ENCODE measurements at regions not wholly inside any gene's neighbourhood (a gene's known extent, or its start where the extent isn't known, plus 50 kb on each side); places are given as distances from the start of the nearest gene placed in this dataset.

- TF ChIP-seq EGR1 (IDR thresholded peaks at IDR 0.05; ENCODE audit: borderline replicate concordance, low read depth, low read length) (no peak), SIRT6 (IDR thresholded peaks at IDR 0.05; ENCODE audit: low read length) (no peak)
Measured at GRCh38 chr2:9083287-9083686, 79.8 kb upstream of the MBOAT2 start (continued).

- no peak overlapping the region for H2AFZ ChIP-seq (ENCODE audit: low read length)
- FAIRE-seq (no peak), DNase-seq (ENCODE audit: low read depth in 1 of 2, low spot score in 2 of 2) (no peak)
- no peak overlapping the region for H3K4ac ChIP-seq (replicated peaks; ENCODE audit: insufficient read length, low read depth, low read length)
- H2BK15ac ChIP-seq (ENCODE audit: low read length), result no peak overlapping the region
- no peak overlapping the region for H4K91ac ChIP-seq (replicated peaks; ENCODE audit: insufficient read length, low read length)
- TF ChIP-seq KDM1A (IDR thresholded peaks at IDR 0.05; ENCODE audit: borderline replicate concordance, low read length), result no peak
- no peak overlapping the region for H2BK120ac ChIP-seq (replicated peaks; ENCODE audit: low read depth, low read length)
- H3K23ac ChIP-seq (ENCODE audit: insufficient read length), result no peak overlapping the region
- H3K79me1 ChIP-seq (ENCODE audit: low read depth, low read length), result no peaks in the 10 kb centered on the region
- H3K27ac ChIP-seq (ENCODE audit: low read depth, low read length), result no peak overlapping the region
- H3K14ac ChIP-seq (ENCODE audit: insufficient read length), result no peak overlapping the region
- no peak overlapping the region for H2AK5ac ChIP-seq (ENCODE audit: low read depth, low read length)
- ChIA-PET POLR2A (ENCODE audit: partially characterized antibody) (no interaction called here), CTCF (ENCODE audit: partially characterized antibody) (interaction anchor here (1.5 kb wide), 1 partner anchor 95 kb away, joined by 3 read pairs; no protein-coding TSS in a partner anchor)
- no peak overlapping the region for H3K56ac ChIP-seq (replicated peaks; ENCODE audit: insufficient read length, low read depth, low read length)
- H3K18ac ChIP-seq (ENCODE audit: extremely low read depth, low read length), result no peak overlapping the region
- no peak overlapping the region for H4K5ac ChIP-seq (ENCODE audit: insufficient read length, low read depth, low read length)
- no peak overlapping the region for H2BK12ac ChIP-seq (ENCODE audit: low read depth, low read length)
- peaks cover 0 to 3% (median 0%) of the 10 kb centered on the region in 4 experiments; a peak in 2 of 7 replicates for H3K27me3 ChIP-seq (replicated peaks in 1 of 4; ENCODE audit: control insufficient read depth in 3 of 4, extremely low read depth in 1 of 4, insufficient read depth in 3 of 4, low read length in 3 of 4)
- no peaks in the 10 kb centered on the region for H4K20me1 ChIP-seq (replicated peaks in 1 of 2; ENCODE audit: control insufficient read depth in 1 of 2, insufficient read depth in 2 of 2, low read length in 2 of 2)
- no peaks in the 10 kb centered on the region; a peak in 1 of 7 replicates for H3K4me1 ChIP-seq (replicated peaks in 1 of 4; ENCODE audit: control insufficient read depth in 3 of 4, insufficient read depth in 4 of 4, low read length in 3 of 4)
- no peaks in the 10 kb centered on the region for H3K79me2 ChIP-seq (ENCODE audit: control insufficient read depth in 1 of 2, insufficient read depth in 2 of 2, low read length in 2 of 2)
- H3K23me2 ChIP-seq (ENCODE audit: low read depth, low read length), result no peaks in the 10 kb centered on the region
- no peak overlapping the region for H2BK20ac ChIP-seq (ENCODE audit: low read length)
- no peak overlapping the region for H2BK5ac ChIP-seq (ENCODE audit: low read depth, low read length)
- H3K4me3 ChIP-seq (ENCODE audit: extremely low read depth in 1 of 4, insufficient read depth in 2 of 4, low read depth in 3 of 4, low read length in 4 of 4), result no peak overlapping the region
- no peak overlapping the region for H4K8ac ChIP-seq (ENCODE audit: extremely low read depth, insufficient read depth, low read length)
- no peak overlapping the region for H3K4me2 ChIP-seq (ENCODE audit: insufficient read depth in 1 of 2, low read depth in 2 of 2, low read length in 2 of 2)
- no peaks in the 10 kb centered on the region for H3K36me3 ChIP-seq (ENCODE audit: control insufficient read depth in 2 of 4, insufficient read depth in 4 of 4, low read length in 3 of 4)
- no peak overlapping the region for H3K9ac ChIP-seq (replicated peaks in 1 of 4; ENCODE audit: extremely low read depth in 1 of 4, low read depth in 3 of 4, low read length in 3 of 4)
- H3K9me3 ChIP-seq (ENCODE audit: insufficient read depth in 2 of 2, low read depth in 1 of 2, low read length in 1 of 2), result peaks cover 3 to 6% of the 10 kb centered on the region in 2 experiments; a peak in 3 of 4 replicates
Measured at GRCh38 chr2:9082158-9082557, 78.7 kb upstream of the MBOAT2 start.

Data from H1 (cell line).